IMR-90 (cell line): ENCODE measurements at regions not wholly inside any gene's neighbourhood (a gene's known extent, or its start where the extent isn't known, plus 50 kb on each side); places are given as distances from the start of the nearest gene placed in this dataset.

Experiments
- ATAC-seq: fragments of 200-7000 bp; cut with Tn5 transposase; 2 replicates; pipeline ENCODE4 v1.9.1; 2020; ENCODE audit warnings: low read depth, mild to moderate bottlenecking, moderate library complexity
- BruUV-seq: library from RNA; stranded (reverse); fragments of 400-500 nt; replicated peaks from 2 replicates; lab custom pipeline; 2021; lab: Mats Ljungman, UMichigan
- CTCF ChIA-PET: fragments of 300-600 bp; formaldehyde crosslinking; extraction: SDS; loops from one replicate; lab custom pipeline; 2021; ENCODE audit warnings: antibody characterized with exemption; lab: Yijun Ruan, JAX
- POLR2A ChIA-PET: fragments of 300-600 bp; sonication (Branson Sonifier 250); formaldehyde crosslinking; loops from one replicate; lab custom pipeline; 2022; ENCODE audit warnings: antibody characterized with exemption; ENCODE audit not compliant: unreplicated experiment; lab: Charles Lee
- DNase-seq: peaks from one replicate; pipeline ENCODE4 v3.0.0; 2013
- H2AFZ ChIP-seq: replicated peaks from 2 replicates; pipeline ENCODE3; 2013; ENCODE audit warnings: low read length, mild to moderate bottlenecking; ENCODE audit not compliant: poor library complexity
- H2AK5ac ChIP-seq: 2 replicates; pipeline ENCODE4 v1.6.1; 2013; ENCODE audit warnings: low read depth, low read length, inconsistent platforms
- H2AK9ac ChIP-seq: replicated peaks from 2 replicates; pipeline ENCODE3; 2013; ENCODE audit warnings: mild to moderate bottlenecking, low read depth, low read length, moderate library complexity; ENCODE audit not compliant: poor library complexity
- H2BK120ac ChIP-seq: 2 replicates; pipeline ENCODE4 v1.6.1; 2013; ENCODE audit warnings: low read depth, low read length, inconsistent platforms
- H2BK15ac ChIP-seq: 3 replicates; pipeline ENCODE4 v1.6.1; 2013; ENCODE audit warnings: low read depth, low read length, inconsistent platforms
- H2BK20ac ChIP-seq: 2 replicates; pipeline ENCODE4 v1.6.1; 2013; ENCODE audit warnings: low read depth, mild to moderate bottlenecking, inconsistent platforms, low read length, moderate library complexity
- H2BK5ac ChIP-seq: 2 replicates; pipeline ENCODE4 v1.6.1; 2013; ENCODE audit warnings: mild to moderate bottlenecking, low read depth, low read length, inconsistent platforms; ENCODE audit not compliant: poor library complexity, severe bottlenecking
- H3K14ac ChIP-seq: replicated peaks from 2 replicates; pipeline ENCODE4 v1.6.1; 2013; ENCODE audit warnings: low read depth, low read length, inconsistent platforms
- H3K18ac ChIP-seq: 2 replicates; pipeline ENCODE4 v1.6.1; 2013; ENCODE audit warnings: low read depth, low read length, control low read depth
- H3K23ac ChIP-seq: 2 replicates; pipeline ENCODE4 v1.6.1; 2013; ENCODE audit warnings: low read depth, low read length, inconsistent platforms
- H3K27ac ChIP-seq: 2 replicates; pipeline ENCODE4 v1.5.1; 2013; ENCODE audit warnings: mild to moderate bottlenecking, control low read depth, low read length; ENCODE audit not compliant: insufficient read depth
- H3K27me3 ChIP-seq: 2 replicates; pipeline ENCODE4 v1.6.1; 2013; ENCODE audit warnings: low read length; ENCODE audit not compliant: control insufficient read depth, insufficient read depth
- H3K36me3 ChIP-seq: 2 replicates; pipeline ENCODE4 v1.6.1; 2013; ENCODE audit warnings: low read length, mixed read lengths; ENCODE audit not compliant: control insufficient read depth, insufficient read depth
- H3K4ac ChIP-seq: 2 replicates; pipeline ENCODE4 v1.6.1; 2013; ENCODE audit warnings: low read depth, low read length, inconsistent platforms
- H3K4me1 ChIP-seq: 2 replicates; pipeline ENCODE4 v1.6.1; 2013; ENCODE audit warnings: low read length, mixed read lengths; ENCODE audit not compliant: control insufficient read depth, insufficient read depth
- H3K4me2 ChIP-seq: 2 replicates; pipeline ENCODE4 v1.6.1; 2013; ENCODE audit warnings: low read depth, mild to moderate bottlenecking, control low read depth, low read length, moderate library complexity
- H3K4me3 ChIP-seq: 2 replicates; pipeline ENCODE4 v1.5.1; 2013; ENCODE audit warnings: low read depth, mild to moderate bottlenecking, control low read depth, low read length, moderate library complexity; ENCODE audit not compliant: insufficient read depth
- H3K56ac ChIP-seq: 2 replicates; pipeline ENCODE4 v1.6.1; 2013; ENCODE audit warnings: low read length, inconsistent platforms; ENCODE audit not compliant: insufficient read depth; ENCODE audit errors: extremely low read depth
- H3K79me1 ChIP-seq, 2 experiments: 2 replicates each; pipeline ENCODE4 v1.6.1; 2013; ENCODE audit warnings: low read length in 2 of 2, inconsistent platforms in 1 of 2, low read depth in 1 of 2
- H3K9ac ChIP-seq: 2 replicates; pipeline ENCODE4 v1.6.1; 2013; ENCODE audit warnings: low read depth, low read length, control low read depth
- H3K9me1 ChIP-seq: 2 replicates; pipeline ENCODE4 v1.6.1; 2013; ENCODE audit warnings: low read length, inconsistent platforms; ENCODE audit not compliant: insufficient read depth
- H3K9me3 ChIP-seq: 2 replicates; pipeline ENCODE4 v1.6.1; 2013; ENCODE audit warnings: low read length; ENCODE audit not compliant: control insufficient read depth, insufficient read depth
- H4K20me1 ChIP-seq: 2 replicates; pipeline ENCODE4 v1.6.1; 2013; ENCODE audit warnings: low read length, inconsistent platforms; ENCODE audit not compliant: insufficient read depth
- H4K5ac ChIP-seq: 2 replicates; pipeline ENCODE4 v1.6.1; 2013; ENCODE audit warnings: mild to moderate bottlenecking, low read depth, low read length, control low read depth
- H4K8ac ChIP-seq, 2 experiments: 2 replicates each; pipeline ENCODE4 v1.6.1; 2013; ENCODE audit warnings: low read depth in 2 of 2, low read length in 2 of 2, control low read depth in 1 of 2, inconsistent platforms in 1 of 2
- H4K91ac ChIP-seq: 2 replicates; pipeline ENCODE4 v1.6.1; 2013; ENCODE audit warnings: low read depth, low read length, inconsistent platforms; ENCODE audit not compliant: insufficient read depth
- BHLHE40 ChIP-seq: fragments of 150-350 bp; IDR thresholded peaks from 2 replicates; pipeline ENCODE4 v1.6.1; 2016; ENCODE audit warnings: mild to moderate bottlenecking, low read depth, low read length
- CHD1 ChIP-seq: IDR thresholded peaks from 2 replicates; pipeline ENCODE4 v1.6.1; 2012; ENCODE audit warnings: low read depth, low read length, improper control_type of control experiment
- ELK1 ChIP-seq: fragments of 150-350 bp; IDR thresholded peaks from 2 replicates; pipeline ENCODE4 v1.6.1; 2016; ENCODE audit warnings: low read depth, mild to moderate bottlenecking, low read length, moderate library complexity, borderline replicate concordance
- MAFK ChIP-seq: IDR thresholded peaks from 2 replicates; pipeline ENCODE4 v1.6.1; 2012; ENCODE audit warnings: low read depth, low read length, improper control_type of control experiment
- RCOR1 ChIP-seq: IDR thresholded peaks from 2 replicates; pipeline ENCODE4 v1.6.1; 2012; ENCODE audit warnings: mild to moderate bottlenecking, low read length, improper control_type of control experiment; ENCODE audit not compliant: insufficient replicate concordance
- RFX5 ChIP-seq: IDR thresholded peaks from 2 replicates; pipeline ENCODE4 v1.8.0; 2012; ENCODE audit warnings: low read depth, mild to moderate bottlenecking, low read length, moderate library complexity
- WGBS, 2 experiments: methylation state at CpG; one replicate each; pipeline versions ENCODE4 v1.1.5 to v1.1.7; 2013; ENCODE audit warnings: missing lambda C conversion rate in 2 of 2; ENCODE audit not compliant: insufficient read length in 1 of 2; ENCODE audit errors: extremely low coverage in 2 of 2; 5-methylcytosine and 5-hydroxymethylcytosine counted together
- dilution Hi-C: fragments of 300-500 bp; cut with HindIII; formaldehyde crosslinking; loops from one replicate; pipeline ENCODE4 v1.14.3; 2018; ENCODE audit warnings: low sequenced_read_pairs; ENCODE audit not compliant: unreplicated experiment
- in situ Hi-C: fragments of 300-500 bp; cut with MboI; formaldehyde crosslinking; loops from 3 replicates; pipeline ENCODE4 v1.14.3; 2019; ENCODE audit warnings: low sequenced_read_pairs, inconsistent platforms, mixed read lengths
- intact Hi-C: fragments of 100-400 bp; cut with micrococcal nuclease; formaldehyde crosslinking; loops from 2 replicates; pipeline ENCODE4 v1.10.0; 2022

- CTCF ChIA-PET = no interaction called here
- no peak for DNase-seq
- Histone ChIP-seq H3K9me3 (no peaks in the 10 kb centered on the region), H4K8ac (no peak overlapping the region), H3K4me3 (no peak overlapping the region), H4K5ac (no peak overlapping the region), H3K4me2 (no peak overlapping the region), H2AK9ac (no peak overlapping the region), H3K9ac (no peak overlapping the region), H3K18ac (no peak overlapping the region), H3K79me1 (no peaks in the 10 kb centered on the region), H3K56ac (no peak overlapping the region), H3K9me1 (no peaks in the 10 kb centered on the region), H2BK15ac (no peak overlapping the region), H3K23ac (no peak overlapping the region), H4K91ac (no peak overlapping the region), H3K4me1 (no peaks in the 10 kb centered on the region), H4K20me1 (no peaks in the 10 kb centered on the region), H3K36me3 (no peaks in the 10 kb centered on the region), H2AK5ac (no peak overlapping the region), H3K4ac (no peak overlapping the region), H2AFZ (no peak overlapping the region), H3K14ac (no peak overlapping the region), H2BK5ac (no peak overlapping the region), H2BK120ac (no peak overlapping the region), H2BK20ac (no peak overlapping the region), H3K27me3 (no peaks in the 10 kb centered on the region), H3K27ac (no peak overlapping the region)
- in situ Hi-C loops (no loop called here), intact Hi-C loops (loop anchor here (10.0 kb wide), 1 partner anchor 140 kb away; no protein-coding TSS in a partner anchor), dilution Hi-C loops (no loop called here)
- TF ChIP-seq RFX5 = no peak
- no peak for TF ChIP-seq RCOR1
- no peak for TF ChIP-seq BHLHE40
- no peak for TF ChIP-seq MAFK
- TF ChIP-seq ELK1 = no peak
- no peak for TF ChIP-seq CHD1
- ATAC-seq = no peak
- POLR2A ChIA-PET = no interaction called here
- WGBS, 2 experiments = 60% methylated on average over 1 of the region's 3 CpGs; no CpG with 5 or more reads in 1 of the 2 experiments
- BruUV-seq = no TSS peak
Observed at GRCh38 chr9:26205261-26205660, 527.0 kb upstream of the TUSC1 start.
